Neuronal stem cell (in vitro differentiated cells): ENCODE measurements at regions not wholly inside any gene's neighbourhood (a gene's known extent, or its start where the extent isn't known, plus 50 kb on each side); places are given as distances from the start of the nearest gene placed in this dataset.

Experiments used
- DNase-seq: peaks from one replicate; pipeline ENCODE4 v3.0.0-alpha.2; 2013; ENCODE audit warnings: low spot score
- H2AFZ ChIP-seq: one replicate; pipeline ENCODE4 v1.6.1; 2013; ENCODE audit warnings: mild to moderate bottlenecking, low read length, inconsistent platforms
- H2AK5ac ChIP-seq: 2 replicates; pipeline ENCODE4 v1.6.1; 2013; ENCODE audit warnings: low read depth, mild to moderate bottlenecking, inconsistent platforms, low read length, moderate library complexity, mixed read lengths
- H2BK120ac ChIP-seq: 2 replicates; pipeline ENCODE4 v1.6.1; 2013; ENCODE audit warnings: low read depth, mild to moderate bottlenecking, inconsistent platforms, low read length, moderate library complexity, mixed read lengths
- H2BK12ac ChIP-seq: one replicate; pipeline ENCODE4 v1.6.1; 2013; ENCODE audit warnings: low read length, inconsistent platforms
- H2BK15ac ChIP-seq: 2 replicates; pipeline ENCODE4 v1.6.1; 2013; ENCODE audit warnings: mild to moderate bottlenecking, low read length, inconsistent platforms, mixed read lengths
- H2BK5ac ChIP-seq: one replicate; pipeline ENCODE4 v1.6.1; 2013; ENCODE audit warnings: inconsistent platforms, mild to moderate bottlenecking, low read length, moderate library complexity
- H3K14ac ChIP-seq: one replicate; pipeline ENCODE4 v1.6.1; 2013; ENCODE audit warnings: low read length, inconsistent platforms
- H3K18ac ChIP-seq: 2 replicates; pipeline ENCODE4 v1.6.1; 2013; ENCODE audit warnings: low read length, inconsistent platforms
- H3K23ac ChIP-seq: 2 replicates; pipeline ENCODE4 v1.6.1; 2013; ENCODE audit warnings: low read depth, mild to moderate bottlenecking, mixed read lengths, low read length, inconsistent platforms; ENCODE audit not compliant: poor library complexity
- H3K27ac ChIP-seq: replicated peaks from 3 replicates; pipeline ENCODE4 v1.5.1; 2013; ENCODE audit warnings: low read length, inconsistent platforms
- H3K27me3 ChIP-seq, 3 experiments: 2 replicates each; pipeline ENCODE4 v1.6.1; 2013; ENCODE audit warnings: low read length in 3 of 3, mild to moderate bottlenecking in 2 of 3, inconsistent platforms in 1 of 3, low read depth in 1 of 3, mixed read lengths in 1 of 3, moderate library complexity in 1 of 3; ENCODE audit not compliant: control insufficient read depth in 3 of 3, insufficient read depth in 3 of 3
- H3K36me3 ChIP-seq, 2 donors: replicated peaks in 1 of 2; 2 replicates each; pipeline ENCODE4 v1.6.1; 2013; ENCODE audit warnings: low read length in 2 of 2; ENCODE audit not compliant: control insufficient read depth in 2 of 2, insufficient read depth in 2 of 2
- H3K4ac ChIP-seq: 2 replicates; pipeline ENCODE4 v1.6.1; 2013; ENCODE audit warnings: inconsistent platforms, mild to moderate bottlenecking, low read length, moderate library complexity
- H3K4me1 ChIP-seq, 2 donors: 1 replicate in 1 of 2; 2 replicates in 1 of 2; pipeline ENCODE4 v1.6.1; 2013; ENCODE audit warnings: low read length in 2 of 2, low read depth in 1 of 2; ENCODE audit not compliant: control insufficient read depth in 2 of 2, insufficient read depth in 1 of 2
- H3K4me2 ChIP-seq: one replicate; pipeline ENCODE4 v1.6.1; 2013; ENCODE audit warnings: mild to moderate bottlenecking, low read length, inconsistent platforms; ENCODE audit not compliant: insufficient read depth, poor library complexity, severe bottlenecking
- H3K4me3 ChIP-seq, 2 donors: 2 replicates each; pipeline ENCODE4 v1.5.1; 2013; ENCODE audit warnings: low read length in 2 of 2, mild to moderate bottlenecking in 2 of 2, inconsistent platforms in 1 of 2, moderate library complexity in 1 of 2
- H3K79me1 ChIP-seq: one replicate; pipeline ENCODE4 v1.6.1; 2013; ENCODE audit warnings: low read depth, mild to moderate bottlenecking, inconsistent platforms, low read length, moderate library complexity
- H3K9ac ChIP-seq: one replicate; pipeline ENCODE4 v1.6.1; 2013; ENCODE audit warnings: mild to moderate bottlenecking, low read depth, low read length, inconsistent platforms; ENCODE audit not compliant: poor library complexity
- H3K9me3 ChIP-seq, 2 donors: replicated peaks in 1 of 2; 2 replicates each; pipeline versions ENCODE3 to v1.6.1; 2013; ENCODE audit warnings: low read length in 2 of 2, mild to moderate bottlenecking in 2 of 2, inconsistent platforms in 1 of 2, low read depth in 1 of 2, mixed read lengths in 1 of 2, moderate library complexity in 1 of 2; ENCODE audit not compliant: control insufficient read depth in 2 of 2, insufficient read depth in 1 of 2
- H4K8ac ChIP-seq: one replicate; pipeline ENCODE4 v1.6.1; 2013; ENCODE audit warnings: low read depth, mild to moderate bottlenecking, inconsistent platforms, low read length, moderate library complexity
- H4K91ac ChIP-seq: one replicate; pipeline ENCODE4 v1.6.1; 2013; ENCODE audit warnings: low read length, low read depth, mild to moderate bottlenecking, inconsistent platforms; ENCODE audit not compliant: poor library complexity
- WGBS, 2 donors: extraction: QIAGEN DNeasy Blood & Tissue Kit; methylation state at CpG; one replicate each; pipeline ENCODE4 v1.1.7; 2013; ENCODE audit warnings: missing lambda C conversion rate in 2 of 2, mixed read lengths in 1 of 2; ENCODE audit not compliant: insufficient read length in 2 of 2, insufficient replicate concordance in 1 of 2; ENCODE audit errors: extremely low coverage in 2 of 2; 5-methylcytosine and 5-hydroxymethylcytosine counted together

- no peak overlapping the region for H3K4me3 ChIP-seq
These were observed 66.5 kb downstream of the RBFOX3 start for GRCh38 chr17:79544142-79544914.

DNA sequence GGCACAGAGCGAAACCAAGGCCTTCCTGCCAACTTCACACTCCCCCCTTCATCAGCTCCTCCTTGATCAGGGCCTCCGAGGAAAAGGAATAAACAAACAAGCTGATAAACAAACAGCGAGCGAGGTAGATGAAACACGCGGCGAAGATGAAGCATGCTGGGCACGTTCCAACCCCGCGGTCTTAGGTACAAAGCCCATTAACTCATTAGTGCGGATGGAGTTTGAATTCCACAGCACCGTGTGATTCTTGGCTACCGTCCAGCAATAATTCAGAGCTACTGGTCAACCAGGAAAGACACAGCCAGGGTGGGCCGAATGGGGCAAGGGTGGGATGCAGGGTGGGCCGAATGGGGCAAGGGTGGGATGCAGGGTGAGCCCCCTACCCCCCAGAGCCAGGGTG, 67.3 kb downstream of the RBFOX3 start:
- H4K91ac ChIP-seq = no peak overlapping the region
- H3K4me1 ChIP-seq = no peaks in the 10 kb centered on the region
- H3K18ac ChIP-seq = no peak overlapping the region
- no peak overlapping the region for H3K9ac ChIP-seq
- peaks cover 0 to 28% (median 0%) of the 10 kb centered on the region in 3 experiments for H3K27me3 ChIP-seq
- no peak overlapping the region for H2AK5ac ChIP-seq
- H3K27ac ChIP-seq = no peak overlapping the region
- H2AFZ ChIP-seq = no peak overlapping the region
- H2BK120ac ChIP-seq = no peak overlapping the region
- no peaks in the 10 kb centered on the region for H3K9me3 ChIP-seq
- no peak overlapping the region for H3K23ac ChIP-seq
- no peak overlapping the region for H4K8ac ChIP-seq
- H3K4me3 ChIP-seq = no peak overlapping the region
- no peak for DNase-seq
- no peak overlapping the region for H3K14ac ChIP-seq
- H3K36me3 ChIP-seq = no peaks in the 10 kb centered on the region
- no peak overlapping the region for H2BK15ac ChIP-seq
- no peak overlapping the region for H2BK12ac ChIP-seq
- H3K4ac ChIP-seq = no peak overlapping the region
- no peaks in the 10 kb centered on the region for H3K79me1 ChIP-seq
- no peak overlapping the region for H3K4me2 ChIP-seq
- H2BK5ac ChIP-seq = no peak overlapping the region
- WGBS, 2 donors = no CpG with 5 or more reads among the region's 15 CpGs

More at GRCh38 chr17:79544142-79544914, 66.5 kb downstream of the RBFOX3 start:
- Histone ChIP-seq H3K18ac (peak overlapping the region; percentile 63), H3K27me3 (peaks cover 0 to 28% (median 0%) of the 10 kb centered on the region in 3 experiments), H3K4me2 (no peak overlapping the region), H2BK15ac (peak overlapping the region; percentile 30), H3K79me1 (no peaks in the 10 kb centered on the region), H3K9me3 (no peaks in the 10 kb centered on the region), H4K8ac (no peak overlapping the region), H3K23ac (peak overlapping the region; percentile 31), H3K4me1 (peaks cover 0 to 2% of the 10 kb centered on the region in 2 donors), H3K14ac (no peak overlapping the region), H2BK5ac (no peak overlapping the region), H2BK12ac (no peak overlapping the region), H2AK5ac (no peak overlapping the region), H3K36me3 (no peaks in the 10 kb centered on the region), H3K4ac (no peak overlapping the region), H4K91ac (no peak overlapping the region), H2BK120ac (no peak overlapping the region), H3K27ac (no peak overlapping the region), H3K9ac (peak overlapping the region; percentile 47), H2AFZ (no peak overlapping the region)
- DNase-seq = no peak
- no CpG with 5 or more reads among the region's 19 CpGs for WGBS, 2 donors

DNA sequence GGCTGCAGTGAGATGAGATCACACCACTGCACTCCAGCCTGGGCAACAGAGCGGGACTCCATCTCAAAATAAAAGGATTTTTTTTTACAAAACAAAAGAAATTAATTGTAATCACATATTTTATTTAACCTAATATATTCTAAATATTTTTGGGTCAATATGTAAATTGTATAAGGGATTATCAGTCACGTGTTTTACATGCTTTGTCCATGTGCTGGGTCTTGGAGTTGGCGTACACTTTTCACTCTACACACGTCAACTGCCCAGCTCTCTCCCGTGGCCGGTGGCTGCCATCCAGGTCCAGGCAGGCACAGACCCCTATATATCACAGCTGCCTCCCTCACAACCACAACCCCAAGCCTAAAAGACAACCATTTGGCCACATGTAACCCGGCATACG, 68.1 kb downstream of the RBFOX3 start:
- H4K91ac ChIP-seq = no peak overlapping the region
- H2BK120ac ChIP-seq = no peak overlapping the region
- H3K4me1 ChIP-seq = no peaks in the 10 kb centered on the region
- H2BK15ac ChIP-seq = no peak overlapping the region
- no peak overlapping the region for H3K14ac ChIP-seq
- peaks cover 0 to 28% (median 0%) of the 10 kb centered on the region in 3 experiments for H3K27me3 ChIP-seq
- no peaks in the 10 kb centered on the region for H3K36me3 ChIP-seq
- H3K18ac ChIP-seq = no peak overlapping the region
- H2AFZ ChIP-seq = no peak overlapping the region
- no CpG with 5 or more reads among the region's 8 CpGs for WGBS, 2 donors
- no peak overlapping the region for H3K4me3 ChIP-seq
- H2BK5ac ChIP-seq = no peak overlapping the region
- H3K23ac ChIP-seq = no peak overlapping the region
- H2BK12ac ChIP-seq = no peak overlapping the region
- H3K9ac ChIP-seq = no peak overlapping the region
- H3K9me3 ChIP-seq = no peaks in the 10 kb centered on the region
- H4K8ac ChIP-seq = no peak overlapping the region
- DNase-seq = no peak
- H3K4ac ChIP-seq = no peak overlapping the region
- no peaks in the 10 kb centered on the region for H3K79me1 ChIP-seq
- no peak overlapping the region for H3K27ac ChIP-seq
- no peak overlapping the region for H2AK5ac ChIP-seq
- H3K4me2 ChIP-seq = no peak overlapping the region

DNA sequence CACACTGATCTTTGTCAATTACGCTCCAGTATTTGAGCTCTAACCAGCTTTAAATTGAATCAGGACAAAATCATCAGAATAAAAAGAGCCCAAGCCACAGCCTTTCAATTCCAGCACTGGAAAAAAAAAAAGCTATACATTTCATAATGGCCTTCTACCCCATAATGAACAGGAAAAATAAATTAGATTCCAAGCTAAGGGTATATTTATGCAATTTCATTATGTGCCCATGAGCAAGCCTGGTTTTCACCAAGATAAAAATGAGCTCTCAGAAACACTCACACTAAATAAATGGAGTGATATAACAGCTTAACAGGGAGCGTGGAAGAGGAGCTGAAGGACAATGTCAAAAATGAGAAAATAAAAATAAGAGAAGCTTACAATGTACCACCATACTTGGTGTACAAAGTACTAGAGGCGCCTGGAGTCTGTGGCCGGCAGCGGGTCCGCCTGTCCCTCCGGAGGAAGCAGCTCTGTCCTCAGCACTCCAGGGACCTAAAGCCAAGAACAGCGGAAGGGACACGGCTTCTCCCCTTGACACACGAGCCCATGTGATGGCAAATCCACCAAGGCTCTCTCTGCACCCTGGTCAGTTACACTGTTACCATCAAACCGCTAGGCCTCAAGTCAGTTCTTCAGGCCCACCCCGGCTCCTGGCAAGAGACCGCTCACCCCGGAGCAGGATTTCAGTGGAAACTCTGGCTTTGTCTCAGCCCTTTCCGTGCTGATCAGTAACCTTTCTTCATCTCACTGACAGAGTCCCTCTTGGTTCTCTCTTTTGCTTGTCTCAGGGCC, 69.6 kb downstream of the RBFOX3 start:
- H3K23ac ChIP-seq = no peak overlapping the region
- no peak overlapping the region for H3K4ac ChIP-seq
- H4K91ac ChIP-seq = no peak overlapping the region
- H2AK5ac ChIP-seq = no peak overlapping the region
- H2BK5ac ChIP-seq = no peak overlapping the region
- no CpG with 5 or more reads among the region's 15 CpGs for WGBS, 2 donors
- no peaks in the 10 kb centered on the region for H3K36me3 ChIP-seq
- H2AFZ ChIP-seq = no peak overlapping the region
- peak overlapping the region; percentile 84 for H3K18ac ChIP-seq
- H3K79me1 ChIP-seq = no peaks in the 10 kb centered on the region
- H2BK12ac ChIP-seq = no peak overlapping the region
- H3K9ac ChIP-seq = no peak overlapping the region
- no peak overlapping the region for H3K27ac ChIP-seq
- H3K4me3 ChIP-seq = no peak overlapping the region
- H3K4me1 ChIP-seq = no peaks in the 10 kb centered on the region
- no peak overlapping the region for H2BK15ac ChIP-seq
- no peaks in the 10 kb centered on the region for H3K9me3 ChIP-seq
- no peak overlapping the region for H3K14ac ChIP-seq
- H4K8ac ChIP-seq = no peak overlapping the region
- H2BK120ac ChIP-seq = no peak overlapping the region
- no peak overlapping the region for H3K4me2 ChIP-seq
- H3K27me3 ChIP-seq = peaks cover 0 to 32% (median 0%) of the 10 kb centered on the region in 3 experiments
- DNase-seq = no peak
